GM19397 (cell line): ENCODE measurements at regions not wholly inside any gene's neighbourhood (a gene's known extent, or its start where the extent isn't known, plus 50 kb on each side); places are given as distances from the start of the nearest gene placed in this dataset.

ENCODE experiments used
- ATAC-seq: cut with Tn5 transposase; IDR thresholded peaks from one replicate; pipeline ENCODE4 v1.9.1; 2021; ENCODE audit warnings: mild to moderate bottlenecking, moderate library complexity; ENCODE audit not compliant: unreplicated experiment

- no peak for ATAC-seq
These were observed 93.9 kb downstream of the INHBB start for GRCh38 chr2:120439637-120440384.

GRCh38 chr2:120440521-120441350, 94.8 kb downstream of the INHBB start:
- no peak for ATAC-seq

- no peak for ATAC-seq
These were observed 95.4 kb downstream of the INHBB start for GRCh38 chr2:120441351-120441700.

GRCh38 chr2:120441744-120442471, 96.0 kb downstream of the INHBB start:
- no peak for ATAC-seq

GRCh38 chr2:120442541-120442922, 96.6 kb downstream of the INHBB start:
- ATAC-seq, result no peak

GRCh38 chr2:120442923-120443571, 97.1 kb downstream of the INHBB start:
- no peak for ATAC-seq

- ATAC-seq, result no peak
These were observed 98.0 kb downstream of the INHBB start for GRCh38 chr2:120443946-120444345.

GRCh38 chr2:120444691-120445240, 98.8 kb downstream of the INHBB start:
- ATAC-seq, result no peak

- ATAC-seq, result no peak
These were observed 99.7 kb downstream of the INHBB start for GRCh38 chr2:120445449-120446143.

GRCh38 chr2:120446236-120447126, 100.5 kb downstream of the INHBB start:
- no peak for ATAC-seq

- ATAC-seq, result no peak
These were observed 101.3 kb downstream of the INHBB start for GRCh38 chr2:120447127-120447785.

GRCh38 chr2:120448436-120448835, 102.5 kb downstream of the INHBB start:
- no peak for ATAC-seq

GRCh38 chr2:120448961-120449810, 103.2 kb downstream of the INHBB start:
- ATAC-seq, result no peak

- no peak for ATAC-seq
These were observed 104.4 kb downstream of the INHBB start for GRCh38 chr2:120450196-120450820.

GRCh38 chr2:120451334-120451733, 105.4 kb downstream of the INHBB start:
- no peak for ATAC-seq

GRCh38 chr2:120452131-120452530, 106.2 kb downstream of the INHBB start:
- ATAC-seq, result no peak

- ATAC-seq, result no peak
These were observed 107.2 kb downstream of the INHBB start for GRCh38 chr2:120452945-120453634.
